ENCODE measurements at regions not wholly inside any gene's neighbourhood (a gene's known extent, or its start where the extent isn't known, plus 50 kb on each side); places are given as distances from the start of the nearest gene placed in this dataset.

- TF ChIP-seq GATA2 (IDR thresholded peaks at IDR 0.05; ENCODE audit: low read depth, low read length), result no peak
- TF ChIP-seq GATA3 (IDR thresholded peaks at IDR 0.05; ENCODE audit: low read depth, low read length), result no peak
Measured at GRCh38 chr4:13750594-13750993, 123.1 kb upstream of the BOD1L1 start.

Measured in SH-SY5Y (cell line).